SU-DHL-6 (cell line): ENCODE measurements at regions not wholly inside any gene's neighbourhood (a gene's known extent, or its start where the extent isn't known, plus 50 kb on each side); places are given as distances from the start of the nearest gene placed in this dataset.

Experiments
- H2AFZ ChIP-seq: fragments of 200-600 bp; sonication (generic); 2 replicates; pipeline ENCODE4 v1.6.1; 2014; ENCODE audit warnings: low read depth, mild to moderate bottlenecking, moderate library complexity, mixed read lengths, antibody characterized with exemption, low read length; ENCODE audit not compliant: severe bottlenecking
- H3F3A ChIP-seq: fragments of 200-600 bp; shearing (Covaris generic); 2 replicates; pipeline ENCODE4 v1.6.0; 2016; ENCODE audit warnings: antibody characterized with exemption, mild to moderate bottlenecking; ENCODE audit not compliant: insufficient read depth
- H3K27ac ChIP-seq: fragments of 200-600 bp; sonication (generic); 2 replicates; pipeline ENCODE4 v1.5.1; 2016; ENCODE audit warnings: low read depth, mild to moderate bottlenecking, low read length, moderate library complexity, mixed read lengths
- H3K27me3 ChIP-seq: fragments of 200-600 bp; sonication (generic), shearing (Covaris generic); 2 replicates; pipeline ENCODE4 v1.6.0; 2014; ENCODE audit warnings: mild to moderate bottlenecking, low read length
- H3K36me3 ChIP-seq: fragments of 200-600 bp; sonication (generic); 2 replicates; pipeline ENCODE4 v1.6.1; 2014; ENCODE audit warnings: mild to moderate bottlenecking, low read length, mixed read lengths
- H3K4me2 ChIP-seq: fragments of 300-600, 200-600 bp; shearing (Covaris generic), sonication (generic); 2 replicates; pipeline ENCODE4 v1.6.0; 2014; ENCODE audit warnings: low read length, low read depth, mild to moderate bottlenecking; ENCODE audit not compliant: poor library complexity, severe bottlenecking
- H3K4me3 ChIP-seq: fragments of 200-600 bp; sonication (generic); 2 replicates; pipeline ENCODE4 v1.5.1; 2014; ENCODE audit warnings: antibody characterized with exemption, low read length, mild to moderate bottlenecking, mixed read lengths; ENCODE audit not compliant: insufficient read depth, poor library complexity, severe bottlenecking
- H3K79me2 ChIP-seq: fragments of 200-600 bp; sonication (generic); 2 replicates; pipeline ENCODE4 v1.6.1; 2014; ENCODE audit warnings: mild to moderate bottlenecking, low read length, moderate library complexity; ENCODE audit not compliant: insufficient read depth
- H3K9ac ChIP-seq: fragments of 200-600 bp; sonication (generic); 2 replicates; pipeline ENCODE4 v1.7.0; 2014; ENCODE audit warnings: mild to moderate bottlenecking, low read length
- H3K9me2 ChIP-seq: fragments of 200-600 bp; sonication (generic); replicated peaks from 2 replicates; pipeline ENCODE4 v1.6.1; 2014; ENCODE audit warnings: low read length; ENCODE audit not compliant: insufficient read depth
- H3K9me3 ChIP-seq: fragments of 200-600 bp; sonication (generic); 2 replicates; pipeline ENCODE4 v1.6.1; 2014; ENCODE audit warnings: low read length, mixed read lengths; ENCODE audit not compliant: insufficient read depth
- H4K20me1 ChIP-seq: fragments of 200-600 bp; sonication (generic); 2 replicates; pipeline ENCODE4 v1.6.1; 2014; ENCODE audit warnings: low read depth, mild to moderate bottlenecking, antibody characterized with exemption, low read length, moderate library complexity, mixed read lengths
- CTCF ChIP-seq: fragments of 200-600 bp; sonication (generic); IDR thresholded peaks from one replicate; pipeline ENCODE4 v1.5.1; 2017; ENCODE audit warnings: antibody characterized with exemption, mild to moderate bottlenecking, low read length, moderate library complexity; ENCODE audit not compliant: insufficient read depth, poor library complexity, severe bottlenecking
- EZH2phosphoT487 ChIP-seq: fragments of 200-600 bp; sonication (generic), shearing (Covaris generic); conservative IDR thresholded peaks from 2 replicates; pipeline ENCODE4 v1.6.1; 2018; ENCODE audit warnings: mild to moderate bottlenecking, antibody characterized with exemption, low read length, moderate library complexity, mixed read lengths

DNA sequence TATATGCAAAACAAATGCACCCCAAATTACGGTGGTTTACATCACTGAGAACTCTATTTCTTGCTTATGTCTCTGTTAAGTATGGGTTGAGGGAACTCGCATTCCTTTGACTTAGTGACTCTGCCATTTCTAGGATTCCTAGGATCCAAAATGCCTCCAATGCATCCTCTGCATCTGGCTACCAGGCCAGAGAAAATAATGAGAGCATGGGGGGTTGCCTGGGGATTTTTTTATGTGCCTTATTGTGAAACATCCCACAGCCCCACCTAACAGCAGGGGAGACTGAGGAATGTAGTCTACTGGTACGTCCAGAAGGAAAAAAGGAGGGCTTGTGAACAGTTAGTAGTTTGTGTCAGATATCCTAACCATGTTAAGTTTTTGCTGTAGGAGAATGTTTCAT is 466.0 kb upstream of the ARRDC3 start:
- H2AFZ ChIP-seq = no peak overlapping the region

GRCh38 chr5:91848453-91848852 is 465.3 kb upstream of the ARRDC3 start:
- H3K79me2 ChIP-seq = no peaks in the 10 kb centered on the region
- no peaks in the 10 kb centered on the region for H3K9me3 ChIP-seq
- H3K27ac ChIP-seq = no peak overlapping the region
- no peaks in the 10 kb centered on the region for H3K36me3 ChIP-seq
- H3K4me2 ChIP-seq = no peak overlapping the region
- H3K4me3 ChIP-seq = no peak overlapping the region
- no peaks in the 10 kb centered on the region for H4K20me1 ChIP-seq
- H3K9me2 ChIP-seq = no peaks in the 10 kb centered on the region
- no peaks in the 10 kb centered on the region for H3K27me3 ChIP-seq
- no peak overlapping the region for H2AFZ ChIP-seq
- TF ChIP-seq CTCF = no peak
- TF ChIP-seq EZH2phosphoT487 = no peak
- no peak overlapping the region for H3K9ac ChIP-seq
- no peaks in the 10 kb centered on the region for H3F3A ChIP-seq

More for the DNA sequence above, 466.0 kb upstream of the ARRDC3 start:
- Histone ChIP-seq H3K4me2 (no peak overlapping the region), H3K27ac (no peak overlapping the region), H3K9me3 (no peaks in the 10 kb centered on the region), H3K79me2 (no peaks in the 10 kb centered on the region), H3K9ac (no peak overlapping the region), H3K4me3 (no peak overlapping the region), H4K20me1 (no peaks in the 10 kb centered on the region), H3K9me2 (no peaks in the 10 kb centered on the region), H3K36me3 (no peaks in the 10 kb centered on the region), H3F3A (no peaks in the 10 kb centered on the region), H3K27me3 (no peaks in the 10 kb centered on the region)
- no peak for TF ChIP-seq EZH2phosphoT487
- TF ChIP-seq CTCF = no peak

DNA sequence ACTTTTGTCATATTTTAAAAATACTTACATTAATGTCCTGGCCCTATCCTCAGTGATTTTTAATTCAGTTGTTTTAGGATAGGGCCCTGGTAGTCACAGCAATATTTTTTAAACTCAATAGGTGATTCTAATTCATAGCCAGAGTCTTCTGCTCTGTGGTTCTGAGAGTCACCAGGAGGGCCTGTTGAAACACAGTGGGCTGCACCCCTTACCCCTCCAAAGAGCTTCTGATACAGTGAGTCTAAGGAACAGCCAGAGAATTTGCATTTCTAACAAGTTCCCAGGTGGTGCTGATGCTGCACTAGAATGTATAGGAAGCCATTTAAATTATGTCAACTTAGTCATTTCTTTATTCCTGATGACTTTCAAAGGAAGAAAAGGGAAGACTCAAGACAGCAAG is 458.3 kb upstream of the ARRDC3 start:
- Histone ChIP-seq H3K9me3 (no peaks in the 10 kb centered on the region), H3K9ac (no peak overlapping the region), H3K27ac (no peak overlapping the region), H3K4me3 (no peak overlapping the region), H2AFZ (no peak overlapping the region), H3K36me3 (no peaks in the 10 kb centered on the region), H3F3A (no peaks in the 10 kb centered on the region), H3K9me2 (no peaks in the 10 kb centered on the region), H3K27me3 (no peaks in the 10 kb centered on the region), H3K79me2 (no peaks in the 10 kb centered on the region), H3K4me2 (no peak overlapping the region), H4K20me1 (no peaks in the 10 kb centered on the region)
- TF ChIP-seq CTCF (no peak), EZH2phosphoT487 (no peak)
